ENCODE measurements at regions not wholly inside any gene's neighbourhood (a gene's known extent, or its start where the extent isn't known, plus 50 kb on each side); places are given as distances from the start of the nearest gene placed in this dataset.

- no peaks in the 10 kb centered on the region for H3K36me3 ChIP-seq (ENCODE audit: control insufficient read depth in 2 of 2, insufficient read depth in 2 of 2, low read length in 1 of 2)
- FAIRE-seq (no peak), ATAC-seq (no peak), DNase-seq (ENCODE audit: low read depth, low spot score) (no peak)
- no peak overlapping the region for H3K9ac ChIP-seq (ENCODE audit: control insufficient read depth, insufficient read depth, low read length)
- no peak overlapping the region for H3K4me2 ChIP-seq (ENCODE audit: control insufficient read depth, insufficient read depth)
- no peaks in the 10 kb centered on the region for H3K9me3 ChIP-seq (replicated peaks; ENCODE audit: control insufficient read depth, insufficient read depth, low read length)
- H3K27ac ChIP-seq (ENCODE audit: control insufficient read depth, insufficient read depth), result no peak overlapping the region
- H2AFZ ChIP-seq (ENCODE audit: control insufficient read depth, low read depth, low read length), result no peak overlapping the region
- ChIA-PET SMC1A (ENCODE audit: uncharacterized antibody, unreplicated experiment) (no interaction called here), POLR2A (no interaction called here), RAD21 (ENCODE audit: unreplicated experiment) (no interaction called here), CTCF (no interaction called here)
- H3K4me1 ChIP-seq (ENCODE audit: control insufficient read depth, insufficient read depth, low read length), result no peaks in the 10 kb centered on the region
- TF ChIP-seq SMAD1 (IDR thresholded peaks at IDR 0.05; ENCODE audit: low read depth, partially characterized antibody) (no peak), YY1 (IDR thresholded peaks at IDR 0.05; ENCODE audit: low read depth, low read length) (no peak), FOXM1 (IDR thresholded peaks at IDR 0.05; ENCODE audit: low read depth, low read length) (no peak), HDAC6 (IDR thresholded peaks at IDR 0.05; ENCODE audit: unreplicated experiment) (no peak), SIN3A (IDR thresholded peaks at IDR 0.05; ENCODE audit: low read depth, low read length) (no peak)
- no TSS peak for BruUV-seq (replicated peaks)
- no peaks in the 10 kb centered on the region for H3K27me3 ChIP-seq (replicated peaks in 1 of 2; ENCODE audit: control insufficient read depth in 2 of 2, insufficient read depth in 2 of 2, low read length in 1 of 2)
- H4K20me1 ChIP-seq (ENCODE audit: control insufficient read depth, insufficient read depth), result no peaks in the 10 kb centered on the region
- no peaks in the 10 kb centered on the region for H3K79me2 ChIP-seq (ENCODE audit: control insufficient read depth, insufficient read depth, low read length)
- WGBS (ENCODE audit: insufficient coverage, insufficient replicate concordance, low lambda C conversion rate, missing lambda C conversion rate), result 73% methylated on average over 14 of the region's 14 CpGs
- no peak overlapping the region for H3K4me3 ChIP-seq
- intact Hi-C loops (cut with micrococcal nuclease; ENCODE audit: unreplicated experiment), result no loop called here
- in situ Hi-C loops (cut with MboI), result no loop called here
These were observed 397.9 kb upstream of the PIK3R1 start for GRCh38 chr5:67817652-67818051.

DNA sequence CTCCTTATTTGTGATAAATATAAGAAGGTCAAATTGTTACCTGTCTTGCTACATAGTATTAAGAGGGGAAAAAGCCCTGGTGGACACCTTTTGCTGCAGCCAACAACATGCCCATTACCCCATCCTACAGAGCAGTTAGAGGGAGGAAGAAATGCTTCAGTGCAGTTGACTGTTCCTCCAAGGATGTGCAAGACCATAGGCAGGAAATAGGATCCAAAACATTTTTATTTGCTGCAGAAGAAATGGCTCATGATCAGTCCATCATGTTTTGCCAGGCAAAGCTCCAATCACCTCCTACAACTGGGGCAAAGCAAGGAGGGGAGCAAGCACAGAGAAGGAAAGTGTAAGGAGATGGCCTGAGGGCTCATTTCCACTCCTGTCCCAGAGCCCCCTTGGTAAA lies 399.1 kb upstream of the PIK3R1 start:
- intact Hi-C loops (cut with micrococcal nuclease; ENCODE audit: unreplicated experiment) (no loop called here), in situ Hi-C loops (cut with MboI) (no loop called here)
- H4K20me1 ChIP-seq (ENCODE audit: control insufficient read depth, insufficient read depth), result no peaks in the 10 kb centered on the region
- no peak overlapping the region for H3K27ac ChIP-seq (ENCODE audit: control insufficient read depth, insufficient read depth)
- no peaks in the 10 kb centered on the region for H3K79me2 ChIP-seq (ENCODE audit: control insufficient read depth, insufficient read depth, low read length)
- no peak overlapping the region for H2AFZ ChIP-seq (ENCODE audit: control insufficient read depth, low read depth, low read length)
- no peaks in the 10 kb centered on the region for H3K36me3 ChIP-seq (ENCODE audit: control insufficient read depth in 2 of 2, insufficient read depth in 2 of 2, low read length in 1 of 2)
- ChIA-PET CTCF (no interaction called here), POLR2A (no interaction called here), SMC1A (ENCODE audit: uncharacterized antibody, unreplicated experiment) (no interaction called here), RAD21 (ENCODE audit: unreplicated experiment) (no interaction called here)
- no peaks in the 10 kb centered on the region for H3K9me3 ChIP-seq (replicated peaks; ENCODE audit: control insufficient read depth, insufficient read depth, low read length)
- H3K4me1 ChIP-seq (ENCODE audit: control insufficient read depth, insufficient read depth, low read length), result no peaks in the 10 kb centered on the region
- H3K9ac ChIP-seq (ENCODE audit: control insufficient read depth, insufficient read depth, low read length), result no peak overlapping the region
- FAIRE-seq (no peak), ATAC-seq (no peak), DNase-seq (ENCODE audit: low read depth, low spot score) (no peak)
- BruUV-seq (replicated peaks), result no TSS peak
- H3K27me3 ChIP-seq (replicated peaks in 1 of 2; ENCODE audit: control insufficient read depth in 2 of 2, insufficient read depth in 2 of 2, low read length in 1 of 2), result no peaks in the 10 kb centered on the region
- no peak overlapping the region for H3K4me3 ChIP-seq
- no peak overlapping the region for H3K4me2 ChIP-seq (ENCODE audit: control insufficient read depth, insufficient read depth)
- TF ChIP-seq TCF12 (IDR thresholded peaks at IDR 0.05; ENCODE audit: low read depth, low read length) (no peak), EZH2 (IDR thresholded peaks at IDR 0.05; ENCODE audit: borderline replicate concordance, control insufficient read depth, low read depth, low read length) (no peak), NFXL1 (IDR thresholded peaks at IDR 0.05; ENCODE audit: borderline replicate concordance) (no peak), MYC (IDR thresholded peaks at IDR 0.05; ENCODE audit: insufficient read depth, insufficient read length, insufficient replicate concordance, low read length, severe bottlenecking) (no peak), MTA2 (IDR thresholded peaks at IDR 0.05; ENCODE audit: low read depth) (no peak), BCL11A (IDR thresholded peaks at IDR 0.05; ENCODE audit: low read depth, low read length) (no peak), ZSCAN29 (IDR thresholded peaks at IDR 0.05) (no peak), POU2F2 (IDR thresholded peaks at IDR 0.05; ENCODE audit: borderline replicate concordance, low read depth, low read length) (no peak), FOXM1 (IDR thresholded peaks at IDR 0.05; ENCODE audit: low read depth, low read length) (no peak)
- TF ChIP-seq, protein P1, sequence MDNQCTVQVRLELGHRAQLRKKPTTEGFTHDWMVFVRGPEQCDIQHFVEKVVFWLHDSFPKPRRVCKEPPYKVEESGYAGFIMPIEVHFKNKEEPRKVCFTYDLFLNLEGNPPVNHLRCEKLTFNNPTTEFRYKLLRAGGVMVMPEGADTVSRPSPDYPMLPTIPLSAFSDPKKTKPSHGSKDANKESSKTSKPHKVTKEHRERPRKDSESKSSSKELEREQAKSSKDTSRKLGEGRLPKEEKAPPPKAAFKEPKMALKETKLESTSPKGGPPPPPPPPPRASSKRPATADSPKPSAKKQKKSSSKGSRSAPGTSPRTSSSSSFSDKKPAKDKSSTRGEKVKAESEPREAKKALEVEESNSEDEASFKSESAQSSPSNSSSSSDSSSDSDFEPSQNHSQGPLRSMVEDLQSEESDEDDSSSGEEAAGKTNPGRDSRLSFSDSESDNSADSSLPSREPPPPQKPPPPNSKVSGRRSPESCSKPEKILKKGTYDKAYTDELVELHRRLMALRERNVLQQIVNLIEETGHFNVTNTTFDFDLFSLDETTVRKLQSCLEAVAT (IDR thresholded peaks at IDR 0.05), result no peak
